ENCODE measurements at regions not wholly inside any gene's neighbourhood (a gene's known extent, or its start where the extent isn't known, plus 50 kb on each side); places are given as distances from the start of the nearest gene placed in this dataset.

GRCh38 chr3:106810300-106810875 lies 566.9 kb upstream of the CCDC54 start:
- H3K9ac ChIP-seq (ENCODE audit: low read depth, low read length) = no peak overlapping the region
- H3K9me3 ChIP-seq (ENCODE audit: control insufficient read depth, insufficient read depth, low read length) = no peaks in the 10 kb centered on the region
- peaks cover 4% of the 10 kb centered on the region; the same call in 1 of the 2 replicates for H3K36me3 ChIP-seq (ENCODE audit: insufficient read depth, low read length)
- H3K4me1 ChIP-seq (ENCODE audit: insufficient read depth, low read length) = no peaks in the 10 kb centered on the region

DNA sequence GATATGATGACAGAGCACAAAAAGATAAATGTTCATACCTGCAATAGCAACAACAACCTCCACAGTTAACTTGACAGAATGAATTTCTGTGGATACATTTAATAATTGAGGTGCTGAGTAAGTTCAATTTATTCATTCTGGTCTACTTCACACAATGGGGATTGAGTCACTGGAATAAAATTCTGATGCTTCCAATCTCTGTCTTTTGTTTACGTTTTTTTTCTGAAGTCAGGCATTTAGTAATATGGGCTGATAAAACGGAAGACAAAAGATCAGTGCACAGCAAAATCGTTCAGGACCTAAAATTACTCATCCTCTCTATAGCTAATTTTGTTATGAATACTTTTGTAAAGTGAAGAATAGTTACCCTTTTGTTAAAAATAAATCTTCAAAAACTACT lies 565.9 kb upstream of the CCDC54 start:
- peaks cover 4% of the 10 kb centered on the region; the same call in 1 of the 2 replicates for H3K36me3 ChIP-seq (ENCODE audit: insufficient read depth, low read length)
- H3K9ac ChIP-seq (ENCODE audit: low read depth, low read length) = no peak overlapping the region
- no peaks in the 10 kb centered on the region for H3K9me3 ChIP-seq (ENCODE audit: control insufficient read depth, insufficient read depth, low read length)
- no peaks in the 10 kb centered on the region for H3K4me1 ChIP-seq (ENCODE audit: insufficient read depth, low read length)

GRCh38 chr3:106813742-106814141 lies 563.5 kb upstream of the CCDC54 start:
- Histone ChIP-seq H3K9ac (ENCODE audit: low read depth, low read length) (no peak overlapping the region), H3K4me1 (ENCODE audit: insufficient read depth, low read length) (no peaks in the 10 kb centered on the region), H3K36me3 (ENCODE audit: insufficient read depth, low read length) (peaks cover 4% of the 10 kb centered on the region; the same call in 1 of the 2 replicates), H3K9me3 (ENCODE audit: control insufficient read depth, insufficient read depth, low read length) (no peaks in the 10 kb centered on the region)

- no peaks in the 10 kb centered on the region for H3K4me1 ChIP-seq (ENCODE audit: insufficient read depth, low read length)
- H3K9ac ChIP-seq (ENCODE audit: low read depth, low read length) = no peak overlapping the region
- H3K9me3 ChIP-seq (ENCODE audit: control insufficient read depth, insufficient read depth, low read length) = no peaks in the 10 kb centered on the region
- H3K36me3 ChIP-seq (ENCODE audit: insufficient read depth, low read length) = peaks cover 4% of the 10 kb centered on the region; the same call in 1 of the 2 replicates
Observed at GRCh38 chr3:106814231-106814630, 563.0 kb upstream of the CCDC54 start.

- no peaks in the 10 kb centered on the region for H3K36me3 ChIP-seq (ENCODE audit: insufficient read depth, low read length)
- no peaks in the 10 kb centered on the region for H3K4me1 ChIP-seq (ENCODE audit: insufficient read depth, low read length)
- H3K9ac ChIP-seq (ENCODE audit: low read depth, low read length) = no peak overlapping the region
- no peaks in the 10 kb centered on the region for H3K9me3 ChIP-seq (ENCODE audit: control insufficient read depth, insufficient read depth, low read length)
Observed at GRCh38 chr3:106816838-106817237, 560.4 kb upstream of the CCDC54 start.

DNA sequence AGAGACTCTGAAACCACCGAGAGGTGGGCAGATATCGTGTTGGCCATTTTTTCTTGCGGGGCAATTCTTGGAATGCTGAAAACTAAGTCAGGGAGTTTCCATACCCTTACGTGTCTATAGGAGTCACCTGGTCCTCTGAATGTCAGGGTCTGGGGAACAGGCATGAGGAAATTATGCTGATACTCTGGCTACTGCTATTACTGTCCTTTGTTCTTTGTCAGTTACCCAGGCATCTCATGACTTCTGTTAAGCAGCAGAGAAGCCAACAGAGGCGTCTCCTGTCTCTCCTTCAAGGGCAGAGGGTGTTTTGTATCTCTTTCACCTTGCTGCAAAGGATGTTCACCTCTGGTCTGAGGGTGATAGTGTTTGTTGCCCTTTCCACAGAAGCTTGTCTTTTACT lies 559.5 kb upstream of the CCDC54 start:
- Histone ChIP-seq H3K9ac (ENCODE audit: low read depth, low read length) (no peak overlapping the region), H3K36me3 (ENCODE audit: insufficient read depth, low read length) (no peaks in the 10 kb centered on the region), H3K4me1 (ENCODE audit: insufficient read depth, low read length) (no peaks in the 10 kb centered on the region), H3K9me3 (ENCODE audit: control insufficient read depth, insufficient read depth, low read length) (no peaks in the 10 kb centered on the region)

- no peaks in the 10 kb centered on the region for H3K9me3 ChIP-seq (ENCODE audit: control insufficient read depth, insufficient read depth, low read length)
- H3K36me3 ChIP-seq (ENCODE audit: insufficient read depth, low read length) = no peaks in the 10 kb centered on the region
- no peak overlapping the region for H3K9ac ChIP-seq (ENCODE audit: low read depth, low read length)
- peaks cover 1% of the 10 kb centered on the region; the same call in 1 of the 2 replicates for H3K4me1 ChIP-seq (ENCODE audit: insufficient read depth, low read length)
Observed at GRCh38 chr3:106819440-106819839, 557.8 kb upstream of the CCDC54 start.

DNA sequence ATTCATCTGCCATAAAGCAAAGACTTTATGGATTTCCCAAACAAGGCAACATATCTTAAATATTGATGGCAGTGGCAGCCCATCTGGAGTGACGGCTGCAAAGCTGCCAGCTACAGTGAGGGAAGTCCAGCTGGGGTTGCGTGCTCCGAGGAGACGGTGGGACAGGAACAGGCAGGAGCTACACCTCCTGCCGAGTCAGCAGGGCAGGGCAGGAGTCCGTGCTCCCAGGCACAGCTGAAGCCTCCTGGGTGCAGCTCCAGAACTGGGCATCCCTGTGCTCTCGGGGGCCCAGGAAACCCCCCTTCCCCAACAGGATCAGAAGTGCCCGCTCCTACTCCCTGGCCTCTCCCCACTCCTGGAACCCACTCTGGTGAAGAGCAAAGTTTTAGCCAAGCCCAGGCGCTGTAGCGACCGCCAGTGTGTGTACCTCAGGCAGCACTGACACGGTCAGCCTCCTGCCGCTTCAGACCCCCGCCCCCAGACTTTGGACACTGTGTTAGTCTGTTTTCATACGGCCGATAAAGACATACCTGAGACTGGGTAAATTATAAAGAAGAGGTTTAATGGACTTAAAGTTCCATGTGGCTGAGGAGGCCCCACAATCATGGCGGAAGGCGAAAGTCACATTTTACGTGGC lies 556.4 kb upstream of the CCDC54 start:
- Histone ChIP-seq H3K9ac (ENCODE audit: low read depth, low read length) (no peak overlapping the region), H3K4me1 (ENCODE audit: insufficient read depth, low read length) (peaks cover 12% of the 10 kb centered on the region), H3K36me3 (ENCODE audit: insufficient read depth, low read length) (no peaks in the 10 kb centered on the region), H3K9me3 (ENCODE audit: control insufficient read depth, insufficient read depth, low read length) (no peaks in the 10 kb centered on the region)

DNA sequence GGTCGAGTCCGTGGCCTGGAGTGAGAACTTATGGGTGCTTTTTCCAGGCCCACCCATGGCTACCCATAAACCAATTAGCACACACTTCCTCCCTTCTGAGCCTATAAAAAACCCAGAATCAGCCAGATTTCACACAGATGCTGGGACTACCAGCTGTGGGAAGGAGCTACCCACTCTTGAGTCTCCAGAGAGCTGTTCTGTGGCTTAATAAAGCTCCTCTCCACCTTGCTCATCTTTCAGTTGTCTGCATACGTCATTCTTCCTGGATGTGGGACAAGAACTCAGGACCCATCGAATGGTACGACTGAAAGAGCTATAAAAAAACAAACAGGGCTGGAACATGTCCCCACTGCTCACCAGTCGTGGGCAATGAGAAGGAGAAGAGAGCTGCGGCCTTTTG lies 555.4 kb upstream of the CCDC54 start:
- Histone ChIP-seq H3K9ac (ENCODE audit: low read depth, low read length) (no peak overlapping the region), H3K4me1 (ENCODE audit: insufficient read depth, low read length) (peaks cover 22% of the 10 kb centered on the region), H3K36me3 (ENCODE audit: insufficient read depth, low read length) (no peaks in the 10 kb centered on the region), H3K9me3 (ENCODE audit: control insufficient read depth, insufficient read depth, low read length) (no peaks in the 10 kb centered on the region)

DNA sequence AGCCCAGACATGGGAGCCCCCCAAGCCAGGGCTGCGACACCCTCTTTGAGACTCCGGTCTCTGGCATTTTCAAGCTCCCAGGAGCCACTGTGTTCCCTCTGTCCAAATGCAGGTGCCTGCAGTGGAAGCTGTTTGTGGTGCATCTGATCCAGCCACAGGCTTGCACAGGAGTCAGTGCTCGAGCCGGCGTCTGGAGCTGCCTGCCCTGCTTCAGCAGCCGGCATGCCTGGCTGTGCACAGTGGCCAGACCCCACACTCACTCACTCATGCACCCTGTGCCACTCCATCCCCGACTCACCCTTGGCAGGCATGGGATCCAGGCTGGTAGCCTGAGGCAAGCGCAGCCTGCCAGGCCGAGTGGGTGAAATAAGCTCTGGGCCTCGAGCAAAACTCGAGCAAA lies 555.0 kb upstream of the CCDC54 start:
- Histone ChIP-seq H3K9me3 (ENCODE audit: control insufficient read depth, insufficient read depth, low read length) (no peaks in the 10 kb centered on the region), H3K4me1 (ENCODE audit: insufficient read depth, low read length) (peaks cover 26% of the 10 kb centered on the region), H3K36me3 (ENCODE audit: insufficient read depth, low read length) (no peaks in the 10 kb centered on the region)

DNA sequence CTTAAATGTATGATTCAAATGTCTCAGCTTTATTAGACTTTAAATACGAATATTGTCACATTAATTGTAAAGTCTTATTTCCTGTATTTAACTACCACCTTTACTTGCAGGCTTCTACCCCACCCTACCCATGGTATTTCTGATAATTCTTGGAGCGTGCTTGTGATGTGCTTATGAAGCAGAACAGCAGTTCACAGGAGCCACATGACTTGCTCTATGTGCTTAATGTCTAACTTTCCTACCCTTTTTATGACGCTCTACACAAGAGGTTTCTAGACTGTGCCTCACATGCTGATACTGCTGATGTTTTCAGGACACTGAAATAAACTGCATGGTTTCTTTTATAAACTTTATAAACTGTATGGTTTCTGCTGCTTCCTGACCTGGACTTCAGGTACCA lies 553.5 kb upstream of the CCDC54 start:
- no peaks in the 10 kb centered on the region for H3K36me3 ChIP-seq (ENCODE audit: insufficient read depth, low read length)
- H3K4me1 ChIP-seq (ENCODE audit: insufficient read depth, low read length) = peaks cover 41% of the 10 kb centered on the region
- H3K9ac ChIP-seq (ENCODE audit: low read depth, low read length) = no peak overlapping the region
- no peaks in the 10 kb centered on the region for H3K9me3 ChIP-seq (ENCODE audit: control insufficient read depth, insufficient read depth, low read length)

More for the DNA sequence above, 555.0 kb upstream of the CCDC54 start:
- no peak overlapping the region for H3K9ac ChIP-seq (ENCODE audit: low read depth, low read length)

- no peaks in the 10 kb centered on the region for H3K9me3 ChIP-seq (ENCODE audit: control insufficient read depth, insufficient read depth, low read length)
- H3K9ac ChIP-seq (ENCODE audit: low read depth, low read length) = no peak overlapping the region
- peaks cover 52% of the 10 kb centered on the region for H3K4me1 ChIP-seq (ENCODE audit: insufficient read depth, low read length)
- no peaks in the 10 kb centered on the region for H3K36me3 ChIP-seq (ENCODE audit: insufficient read depth, low read length)
Observed at GRCh38 chr3:106824856-106825255, 552.4 kb upstream of the CCDC54 start.

GRCh38 chr3:106825962-106826605 lies 551.2 kb upstream of the CCDC54 start:
- H3K9ac ChIP-seq (ENCODE audit: low read depth, low read length) = no peak overlapping the region

GRCh38 chr3:106826791-106827311 lies 550.4 kb upstream of the CCDC54 start:
- H3K4me1 ChIP-seq (ENCODE audit: insufficient read depth, low read length) = peaks cover 54% of the 10 kb centered on the region
- no peak overlapping the region for H3K9ac ChIP-seq (ENCODE audit: low read depth, low read length)
- H3K9me3 ChIP-seq (ENCODE audit: control insufficient read depth, insufficient read depth, low read length) = peaks cover 4% of the 10 kb centered on the region
- no peaks in the 10 kb centered on the region for H3K36me3 ChIP-seq (ENCODE audit: insufficient read depth, low read length)

More at GRCh38 chr3:106825962-106826605, 551.2 kb upstream of the CCDC54 start:
- no peaks in the 10 kb centered on the region for H3K36me3 ChIP-seq (ENCODE audit: insufficient read depth, low read length)
- peaks cover 54% of the 10 kb centered on the region for H3K4me1 ChIP-seq (ENCODE audit: insufficient read depth, low read length)
- H3K9me3 ChIP-seq (ENCODE audit: control insufficient read depth, insufficient read depth, low read length) = no peaks in the 10 kb centered on the region

Data from ES-I3 (cell line).